A549 (cell line): ENCODE measurements at regions not wholly inside any gene's neighbourhood (a gene's known extent, or its start where the extent isn't known, plus 50 kb on each side); places are given as distances from the start of the nearest gene placed in this dataset.

ENCODE experiments used
- CBX8 ChIP-seq: fragments of 200-600 bp; sonication (generic); IDR thresholded peaks from 2 replicates; pipeline ENCODE4 v1.6.1; 2016
- CHD4 ChIP-seq: fragments of 200-600 bp; sonication (generic); IDR thresholded peaks from 2 replicates; pipeline ENCODE4 v1.6.1; 2016; ENCODE audit warnings: antibody characterized with exemption, mild to moderate bottlenecking, borderline replicate concordance
- ESRRA ChIP-seq: fragments of 150-350 bp; IDR thresholded peaks from 2 replicates; pipeline ENCODE4 v1.6.1; 2014; ENCODE audit warnings: mild to moderate bottlenecking, low read length, borderline replicate concordance
- JUNB ChIP-seq: fragments of >200 bp; sonication (Bioruptor Twin); formaldehyde crosslinking; IDR thresholded peaks from 2 replicates; pipeline ENCODE4 v1.6.1; 2016
- MYC ChIP-seq: IDR thresholded peaks from 2 replicates; pipeline ENCODE4 v1.6.1; 2012; ENCODE audit warnings: mild to moderate bottlenecking, inconsistent platforms, low read length, improper control_type of control experiment, borderline replicate concordance
- NPAS2 ChIP-seq: fragments of 250-450 bp; sonication (Bioruptor Pico); IDR thresholded peaks from 2 replicates; pipeline ENCODE4 v1.8.0; 2022; ENCODE audit warnings: mild to moderate bottlenecking, moderate library complexity, borderline replicate concordance
- POLR2A ChIP-seq: IDR thresholded peaks from 2 replicates; pipeline ENCODE4 v1.6.1; 2012; ENCODE audit warnings: mild to moderate bottlenecking, low read length
- RAD21 ChIP-seq, 2 experiments: fragments of >200 bp in 1 of 2; sonication (Bioruptor Twin) in 1 of 2; formaldehyde crosslinking in 1 of 2; IDR thresholded peaks in 1 of 2; conservative IDR thresholded peaks in 1 of 2; 2 replicates in 1 of 2; 3 replicates in 1 of 2; pipeline ENCODE4 v1.6.1; 2012 to 2018; ENCODE audit warnings: inconsistent platforms in 1 of 2
- RNF2 ChIP-seq: fragments of 200-600 bp; sonication (generic); IDR thresholded peaks from 2 replicates; pipeline ENCODE4 v1.6.1; 2016; ENCODE audit warnings: low read depth, mild to moderate bottlenecking, antibody characterized with exemption, moderate library complexity, borderline replicate concordance
- TFCP2L1 ChIP-seq: fragments of 250-450 bp; sonication (Bioruptor Pico); IDR thresholded peaks from 2 replicates; pipeline ENCODE4 v1.5.0; 2021; ENCODE audit warnings: mild to moderate bottlenecking
- TF ChIP-seq, protein P1 (sequence below): fragments of 250-450 bp; sonication (Bioruptor Pico); IDR thresholded peaks from 2 replicates; pipeline ENCODE4 v1.5.0; 2021; ENCODE audit warnings: mild to moderate bottlenecking, moderate library complexity, borderline replicate concordance
- TF ChIP-seq, protein P2 (sequence below): fragments of >200 bp; sonication (Bioruptor Twin); formaldehyde crosslinking; IDR thresholded peaks from 3 replicates; pipeline ENCODE4 v1.5.1; 2016
- TF ChIP-seq, protein P3 (sequence below): fragments of 450-650 bp; IDR thresholded peaks from 2 replicates; pipeline ENCODE4 v1.6.1; 2014; ENCODE audit warnings: antibody characterized with exemption
- TF ChIP-seq, protein P4 (sequence below): fragments of 200-600 bp; sonication (generic); IDR thresholded peaks from 2 replicates; pipeline ENCODE4 v1.6.1; 2016; ENCODE audit warnings: antibody characterized with exemption, mild to moderate bottlenecking, moderate library complexity

DNA sequence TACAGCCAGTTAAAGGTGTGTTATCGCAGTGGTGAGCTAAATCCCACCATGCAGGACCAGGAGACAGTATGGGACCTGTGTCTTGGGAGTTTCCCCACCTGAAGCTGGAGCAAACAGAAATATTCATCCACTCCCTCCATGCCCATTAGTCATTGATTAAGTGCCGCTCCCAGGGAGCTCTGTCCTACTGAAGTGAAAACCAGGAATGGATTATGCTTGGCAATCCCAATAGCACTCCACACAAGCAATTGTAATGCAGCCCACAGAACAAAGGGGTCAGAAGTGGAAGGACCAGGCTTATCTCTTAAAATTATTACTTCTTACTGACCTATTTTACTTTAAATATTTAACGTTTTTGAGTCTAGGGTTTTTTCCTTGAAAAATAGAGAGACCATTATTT is 1005.4 kb downstream of the ADGRL2 start:
- TF ChIP-seq CBX8 (no peak), RNF2 (no peak), POLR2A (no peak), JUNB (no peak), CHD4 (no peak), TFCP2L1 (no peak), NPAS2 (CRISPR knock-in tag) (no peak), RAD21 (conservative IDR thresholded peaks at IDR 0.05 in 1 of 2, IDR thresholded peaks at IDR 0.05 in 1 of 2) (no peak), ESRRA (no peak), MYC (no peak)
- TF ChIP-seq, protein P1, sequence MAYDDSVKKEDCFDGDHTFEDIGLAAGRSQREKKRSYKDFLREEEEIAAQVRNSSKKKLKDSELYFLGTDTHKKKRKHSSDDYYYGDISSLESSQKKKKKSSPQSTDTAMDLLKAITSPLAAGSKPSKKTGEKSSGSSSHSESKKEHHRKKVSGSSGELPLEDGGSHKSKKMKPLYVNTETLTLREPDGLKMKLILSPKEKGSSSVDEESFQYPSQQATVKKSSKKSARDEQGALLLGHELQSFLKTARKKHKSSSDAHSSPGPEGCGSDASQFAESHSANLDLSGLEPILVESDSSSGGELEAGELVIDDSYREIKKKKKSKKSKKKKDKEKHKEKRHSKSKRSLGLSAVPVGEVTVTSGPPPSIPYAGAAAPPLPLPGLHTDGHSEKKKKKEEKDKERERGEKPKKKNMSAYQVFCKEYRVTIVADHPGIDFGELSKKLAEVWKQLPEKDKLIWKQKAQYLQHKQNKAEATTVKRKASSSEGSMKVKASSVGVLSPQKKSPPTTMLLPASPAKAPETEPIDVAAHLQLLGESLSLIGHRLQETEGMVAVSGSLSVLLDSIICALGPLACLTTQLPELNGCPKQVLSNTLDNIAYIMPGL (CRISPR knock-in tag), result no peak
- TF ChIP-seq, protein P2, sequence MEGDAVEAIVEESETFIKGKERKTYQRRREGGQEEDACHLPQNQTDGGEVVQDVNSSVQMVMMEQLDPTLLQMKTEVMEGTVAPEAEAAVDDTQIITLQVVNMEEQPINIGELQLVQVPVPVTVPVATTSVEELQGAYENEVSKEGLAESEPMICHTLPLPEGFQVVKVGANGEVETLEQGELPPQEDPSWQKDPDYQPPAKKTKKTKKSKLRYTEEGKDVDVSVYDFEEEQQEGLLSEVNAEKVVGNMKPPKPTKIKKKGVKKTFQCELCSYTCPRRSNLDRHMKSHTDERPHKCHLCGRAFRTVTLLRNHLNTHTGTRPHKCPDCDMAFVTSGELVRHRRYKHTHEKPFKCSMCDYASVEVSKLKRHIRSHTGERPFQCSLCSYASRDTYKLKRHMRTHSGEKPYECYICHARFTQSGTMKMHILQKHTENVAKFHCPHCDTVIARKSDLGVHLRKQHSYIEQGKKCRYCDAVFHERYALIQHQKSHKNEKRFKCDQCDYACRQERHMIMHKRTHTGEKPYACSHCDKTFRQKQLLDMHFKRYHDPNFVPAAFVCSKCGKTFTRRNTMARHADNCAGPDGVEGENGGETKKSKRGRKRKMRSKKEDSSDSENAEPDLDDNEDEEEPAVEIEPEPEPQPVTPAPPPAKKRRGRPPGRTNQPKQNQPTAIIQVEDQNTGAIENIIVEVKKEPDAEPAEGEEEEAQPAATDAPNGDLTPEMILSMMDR, result no peak
- TF ChIP-seq, protein P3, sequence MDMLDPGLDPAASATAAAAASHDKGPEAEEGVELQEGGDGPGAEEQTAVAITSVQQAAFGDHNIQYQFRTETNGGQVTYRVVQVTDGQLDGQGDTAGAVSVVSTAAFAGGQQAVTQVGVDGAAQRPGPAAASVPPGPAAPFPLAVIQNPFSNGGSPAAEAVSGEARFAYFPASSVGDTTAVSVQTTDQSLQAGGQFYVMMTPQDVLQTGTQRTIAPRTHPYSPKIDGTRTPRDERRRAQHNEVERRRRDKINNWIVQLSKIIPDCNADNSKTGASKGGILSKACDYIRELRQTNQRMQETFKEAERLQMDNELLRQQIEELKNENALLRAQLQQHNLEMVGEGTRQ, result no peak
- TF ChIP-seq, protein P4, sequence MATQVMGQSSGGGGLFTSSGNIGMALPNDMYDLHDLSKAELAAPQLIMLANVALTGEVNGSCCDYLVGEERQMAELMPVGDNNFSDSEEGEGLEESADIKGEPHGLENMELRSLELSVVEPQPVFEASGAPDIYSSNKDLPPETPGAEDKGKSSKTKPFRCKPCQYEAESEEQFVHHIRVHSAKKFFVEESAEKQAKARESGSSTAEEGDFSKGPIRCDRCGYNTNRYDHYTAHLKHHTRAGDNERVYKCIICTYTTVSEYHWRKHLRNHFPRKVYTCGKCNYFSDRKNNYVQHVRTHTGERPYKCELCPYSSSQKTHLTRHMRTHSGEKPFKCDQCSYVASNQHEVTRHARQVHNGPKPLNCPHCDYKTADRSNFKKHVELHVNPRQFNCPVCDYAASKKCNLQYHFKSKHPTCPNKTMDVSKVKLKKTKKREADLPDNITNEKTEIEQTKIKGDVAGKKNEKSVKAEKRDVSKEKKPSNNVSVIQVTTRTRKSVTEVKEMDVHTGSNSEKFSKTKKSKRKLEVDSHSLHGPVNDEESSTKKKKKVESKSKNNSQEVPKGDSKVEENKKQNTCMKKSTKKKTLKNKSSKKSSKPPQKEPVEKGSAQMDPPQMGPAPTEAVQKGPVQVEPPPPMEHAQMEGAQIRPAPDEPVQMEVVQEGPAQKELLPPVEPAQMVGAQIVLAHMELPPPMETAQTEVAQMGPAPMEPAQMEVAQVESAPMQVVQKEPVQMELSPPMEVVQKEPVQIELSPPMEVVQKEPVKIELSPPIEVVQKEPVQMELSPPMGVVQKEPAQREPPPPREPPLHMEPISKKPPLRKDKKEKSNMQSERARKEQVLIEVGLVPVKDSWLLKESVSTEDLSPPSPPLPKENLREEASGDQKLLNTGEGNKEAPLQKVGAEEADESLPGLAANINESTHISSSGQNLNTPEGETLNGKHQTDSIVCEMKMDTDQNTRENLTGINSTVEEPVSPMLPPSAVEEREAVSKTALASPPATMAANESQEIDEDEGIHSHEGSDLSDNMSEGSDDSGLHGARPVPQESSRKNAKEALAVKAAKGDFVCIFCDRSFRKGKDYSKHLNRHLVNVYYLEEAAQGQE, result no peak
